OCI-LY1 (cell line): ENCODE measurements at regions not wholly inside any gene's neighbourhood (a gene's known extent, or its start where the extent isn't known, plus 50 kb on each side); places are given as distances from the start of the nearest gene placed in this dataset.
"Not testable (repeated sequence)": the region's sequence is repeated elsewhere in the genome, so short reads cannot be mapped to it uniquely, and the experiment has no call there.

ENCODE experiments used
- EZH2 ChIP-seq: fragments of 200-600 bp; sonication (generic), shearing (Covaris generic); IDR thresholded peaks from 2 replicates; pipeline ENCODE4 v1.8.0; 2017; ENCODE audit warnings: borderline replicate concordance, mixed run types, mild to moderate bottlenecking, antibody characterized with exemption, low read length, moderate library complexity, mixed read lengths
- TF ChIP-seq, protein P1 (sequence below): fragments of 200-600 bp; sonication (generic), shearing (Covaris generic); IDR thresholded peaks from 2 replicates; pipeline ENCODE4 v1.5.1; 2017; ENCODE audit warnings: mild to moderate bottlenecking, antibody characterized with exemption, low read length, moderate library complexity, mixed read lengths

- TF ChIP-seq, protein P1, sequence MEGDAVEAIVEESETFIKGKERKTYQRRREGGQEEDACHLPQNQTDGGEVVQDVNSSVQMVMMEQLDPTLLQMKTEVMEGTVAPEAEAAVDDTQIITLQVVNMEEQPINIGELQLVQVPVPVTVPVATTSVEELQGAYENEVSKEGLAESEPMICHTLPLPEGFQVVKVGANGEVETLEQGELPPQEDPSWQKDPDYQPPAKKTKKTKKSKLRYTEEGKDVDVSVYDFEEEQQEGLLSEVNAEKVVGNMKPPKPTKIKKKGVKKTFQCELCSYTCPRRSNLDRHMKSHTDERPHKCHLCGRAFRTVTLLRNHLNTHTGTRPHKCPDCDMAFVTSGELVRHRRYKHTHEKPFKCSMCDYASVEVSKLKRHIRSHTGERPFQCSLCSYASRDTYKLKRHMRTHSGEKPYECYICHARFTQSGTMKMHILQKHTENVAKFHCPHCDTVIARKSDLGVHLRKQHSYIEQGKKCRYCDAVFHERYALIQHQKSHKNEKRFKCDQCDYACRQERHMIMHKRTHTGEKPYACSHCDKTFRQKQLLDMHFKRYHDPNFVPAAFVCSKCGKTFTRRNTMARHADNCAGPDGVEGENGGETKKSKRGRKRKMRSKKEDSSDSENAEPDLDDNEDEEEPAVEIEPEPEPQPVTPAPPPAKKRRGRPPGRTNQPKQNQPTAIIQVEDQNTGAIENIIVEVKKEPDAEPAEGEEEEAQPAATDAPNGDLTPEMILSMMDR = not testable (repeated sequence)
- not testable (repeated sequence) for TF ChIP-seq EZH2
Observed at GRCh38 chr2:111297128-111297527, 176.4 kb downstream of the BCL2L11 start.
